SK-N-SH treated with all-trans-retinoic acid at 6 μM for 48 hours (cell line): ENCODE measurements at regions not wholly inside any gene's neighbourhood (a gene's known extent, or its start where the extent isn't known, plus 50 kb on each side); places are given as distances from the start of the nearest gene placed in this dataset.

Experiments
- ATAC-seq: fragments of 200-7000 bp; cut with Tn5 transposase; 3 replicates; pipeline ENCODE4 v1.9.1; 2020; ENCODE audit warnings: mild to moderate bottlenecking, moderate library complexity
- ARNTL ChIP-seq: fragments of 450-650 bp; formaldehyde crosslinking; IDR thresholded peaks from 2 replicates; pipeline ENCODE4 v1.5.0; 2020; ENCODE audit warnings: low read depth, mild to moderate bottlenecking, moderate library complexity, borderline replicate concordance
- CREB5 ChIP-seq: fragments of 250-450 bp; sonication (Bioruptor Pico); IDR thresholded peaks from 2 replicates; pipeline ENCODE4 v1.5.1; 2020; ENCODE audit warnings: low read depth, mild to moderate bottlenecking, moderate library complexity
- CSDC2 ChIP-seq: fragments of 250-450 bp; sonication (Bioruptor Pico); IDR thresholded peaks from 2 replicates; pipeline ENCODE4 v1.5.0; 2020; ENCODE audit warnings: mild to moderate bottlenecking, moderate library complexity
- CSRNP3 ChIP-seq: fragments of 250-450 bp; sonication (Bioruptor Pico); IDR thresholded peaks from 2 replicates; pipeline ENCODE4 v1.5.1; 2021; ENCODE audit warnings: mild to moderate bottlenecking, moderate library complexity
- ESRRG ChIP-seq: fragments of 250-450 bp; sonication (Bioruptor Pico); IDR thresholded peaks from 2 replicates; pipeline ENCODE4 v1.6.1; 2021; ENCODE audit warnings: mild to moderate bottlenecking
- GLIS3 ChIP-seq: fragments of 250-450 bp; sonication (Bioruptor Pico); IDR thresholded peaks from 2 replicates; pipeline ENCODE4 v1.5.0; 2020; ENCODE audit warnings: mild to moderate bottlenecking, moderate library complexity
- ISL1 ChIP-seq: fragments of 250-450 bp; sonication (Bioruptor Pico); IDR thresholded peaks from 2 replicates; pipeline ENCODE4 v2.1.2; 2022; ENCODE audit warnings: mild to moderate bottlenecking, moderate library complexity
- OSR1 ChIP-seq: fragments of 250-450 bp; sonication (Bioruptor Pico); IDR thresholded peaks from 2 replicates; pipeline ENCODE4 v1.8.0; 2022; ENCODE audit warnings: moderate library complexity, mild to moderate bottlenecking, inconsistent platforms
- PATZ1 ChIP-seq: fragments of 250-450 bp; sonication (Bioruptor Pico); IDR thresholded peaks from 2 replicates; pipeline ENCODE4 v1.8.0; 2020; ENCODE audit warnings: mild to moderate bottlenecking, moderate library complexity, borderline replicate concordance
- POU6F1 ChIP-seq: fragments of 250-450 bp; sonication (Bioruptor Pico); IDR thresholded peaks from 2 replicates; pipeline ENCODE4 v1.8.0; 2021; ENCODE audit warnings: low read depth, mild to moderate bottlenecking, moderate library complexity, borderline replicate concordance
- PPARA ChIP-seq: fragments of 250-450 bp; sonication (Bioruptor Pico); IDR thresholded peaks from 2 replicates; pipeline ENCODE4 v1.5.0; 2020; ENCODE audit warnings: mild to moderate bottlenecking, borderline replicate concordance
- RARB ChIP-seq: fragments of 250-450 bp; sonication (Bioruptor Pico); IDR thresholded peaks from 2 replicates; pipeline ENCODE4 v1.8.0; 2021; ENCODE audit warnings: mild to moderate bottlenecking, moderate library complexity
- TCF4 ChIP-seq: fragments of 250-450 bp; sonication (Bioruptor Pico); IDR thresholded peaks from 2 replicates; pipeline ENCODE4 v1.8.0; 2021; ENCODE audit warnings: mild to moderate bottlenecking, moderate library complexity, borderline replicate concordance
- TOX ChIP-seq: fragments of 250-450 bp; sonication (Bioruptor Pico); IDR thresholded peaks from 2 replicates; pipeline ENCODE4 v1.8.0; 2021; ENCODE audit warnings: mild to moderate bottlenecking, moderate library complexity, borderline replicate concordance
- TSHZ2 ChIP-seq: fragments of 250-450 bp; sonication (Bioruptor Pico); IDR thresholded peaks from 2 replicates; pipeline ENCODE4 v1.5.0; 2020; ENCODE audit warnings: mild to moderate bottlenecking, moderate library complexity
- ZC3H10 ChIP-seq: fragments of 250-450 bp; sonication (Bioruptor Pico); IDR thresholded peaks from 2 replicates; pipeline ENCODE4 v1.5.1; 2021; ENCODE audit warnings: mild to moderate bottlenecking, moderate library complexity
- ZFP3 ChIP-seq: fragments of 250-450 bp; sonication (Bioruptor Pico); IDR thresholded peaks from 2 replicates; pipeline ENCODE4 v1.5.0; 2020; ENCODE audit warnings: mild to moderate bottlenecking, moderate library complexity
- ZFP30 ChIP-seq: fragments of 450-650 bp; formaldehyde crosslinking; IDR thresholded peaks from 2 replicates; pipeline ENCODE4 v1.5.0; 2022; ENCODE audit warnings: mild to moderate bottlenecking, moderate library complexity
- ZNF565 ChIP-seq: fragments of 450-650 bp; formaldehyde crosslinking; conservative IDR thresholded peaks from 2 replicates; pipeline ENCODE4 v1.5.0; 2020; ENCODE audit warnings: low read depth, mild to moderate bottlenecking, moderate library complexity
- ZNF8 ChIP-seq: fragments of 450-650 bp; formaldehyde crosslinking; IDR thresholded peaks from 2 replicates; pipeline ENCODE4 v1.5.0; 2020; ENCODE audit warnings: mild to moderate bottlenecking, moderate library complexity

- TF ChIP-seq ZC3H10 (CRISPR knock-in tag) = no peak
- TF ChIP-seq CSDC2 (CRISPR knock-in tag) = no peak
- no peak for TF ChIP-seq ZFP30 (CRISPR knock-in tag)
- no peak for TF ChIP-seq OSR1 (CRISPR knock-in tag)
- no peak for TF ChIP-seq ZNF8 (CRISPR knock-in tag)
- TF ChIP-seq ZFP3 = no peak
- no peak for TF ChIP-seq CSRNP3 (CRISPR knock-in tag)
These were observed 982.0 kb downstream of the SORCS1 start (continued) for GRCh38 chr10:106182542-106182941.

- TF ChIP-seq ZFP3 (no peak), PATZ1 (CRISPR knock-in tag) (no peak), GLIS3 (no peak), PPARA (no peak), POU6F1 (CRISPR knock-in tag) (no peak), CSRNP3 (CRISPR knock-in tag) (no peak), TSHZ2 (CRISPR knock-in tag) (no peak), ARNTL (CRISPR knock-in tag) (no peak), TOX (CRISPR knock-in tag) (no peak), ZNF565 (CRISPR knock-in tag) (no peak), ZC3H10 (CRISPR knock-in tag) (no peak), OSR1 (CRISPR knock-in tag) (no peak)
- no peak for ATAC-seq
These were observed 983.0 kb downstream of the SORCS1 start for GRCh38 chr10:106181501-106181900.

- TF ChIP-seq ISL1 (CRISPR knock-in tag) = no peak
- TF ChIP-seq TCF4 = no peak
- no peak for TF ChIP-seq ZC3H10 (CRISPR knock-in tag)
- no peak for TF ChIP-seq ARNTL (CRISPR knock-in tag)
- no peak for TF ChIP-seq CSDC2 (CRISPR knock-in tag)
- no peak for TF ChIP-seq ZFP3
- no peak for TF ChIP-seq CSRNP3 (CRISPR knock-in tag)
- no peak for TF ChIP-seq TOX (CRISPR knock-in tag)
- no peak for TF ChIP-seq ESRRG (CRISPR knock-in tag)
- TF ChIP-seq ZNF8 (CRISPR knock-in tag) = no peak
- no peak for TF ChIP-seq PPARA
- no peak for TF ChIP-seq ZFP30 (CRISPR knock-in tag)
- no peak for TF ChIP-seq RARB
- no peak for TF ChIP-seq GLIS3
- TF ChIP-seq CREB5 = no peak
- TF ChIP-seq PATZ1 (CRISPR knock-in tag) = no peak
- ATAC-seq = no peak
These were observed 985.1 kb downstream of the SORCS1 start for GRCh38 chr10:106179430-106179829.
